HL-60 (cell line): ENCODE measurements at regions not wholly inside any gene's neighbourhood (a gene's known extent, or its start where the extent isn't known, plus 50 kb on each side); places are given as distances from the start of the nearest gene placed in this dataset.

Experiments
- DNase-seq, 2 experiments: peaks; one replicate each; pipeline ENCODE4 v3.0.0-alpha.2; 2010 to 2020; ENCODE audit warnings: low read depth in 1 of 2, low spot score in 1 of 2
- H3K27ac ChIP-seq: fragments of 250-450 bp; sonication (Bioruptor Pico); replicated peaks from 2 replicates; pipeline ENCODE4 v1.5.1; 2020; ENCODE audit warnings: mild to moderate bottlenecking, moderate library complexity
- H3K27me3 ChIP-seq: fragments of 250-450 bp; sonication (Bioruptor Pico); 2 replicates; pipeline ENCODE4 v1.5.1; 2021; ENCODE audit warnings: mild to moderate bottlenecking, moderate library complexity; ENCODE audit not compliant: insufficient read depth, poor library complexity, severe bottlenecking
- H3K4me3 ChIP-seq: replicated peaks from 2 replicates; pipeline ENCODE4 v1.5.1; 2011; ENCODE audit warnings: mild to moderate bottlenecking, control low read depth, low read length; ENCODE audit not compliant: insufficient read depth
- CTCF ChIP-seq: IDR thresholded peaks from one replicate; pipeline ENCODE4 v1.5.1; 2011; ENCODE audit warnings: low read length, control low read depth, inconsistent platforms; ENCODE audit not compliant: insufficient read depth
- GABPA ChIP-seq: IDR thresholded peaks from 2 replicates; pipeline ENCODE4 v1.6.1; 2012; ENCODE audit warnings: low read depth
- POLR2AphosphoS5 ChIP-seq: IDR thresholded peaks from 2 replicates; pipeline ENCODE4 v1.6.1; 2012; ENCODE audit warnings: low read depth
- REST ChIP-seq: IDR thresholded peaks from 2 replicates; pipeline ENCODE4 v1.6.1; 2012; ENCODE audit warnings: low read depth; ENCODE audit not compliant: insufficient replicate concordance
- SPI1 ChIP-seq: IDR thresholded peaks from 2 replicates; pipeline ENCODE4 v1.6.1; 2012; ENCODE audit warnings: low read depth, mild to moderate bottlenecking, borderline replicate concordance

GRCh38 chr7:45985902-45986301 lies 64.8 kb upstream of the IGFBP3 start:
- Histone ChIP-seq H3K4me3 (no peak overlapping the region), H3K27ac (no peak overlapping the region), H3K27me3 (no peaks in the 10 kb centered on the region)
- no peak for TF ChIP-seq GABPA
- DNase-seq: no peak

GRCh38 chr7:45984386-45985295 lies 63.6 kb upstream of the IGFBP3 start:
- Histone ChIP-seq H3K4me3 (no peak overlapping the region), H3K27me3 (no peaks in the 10 kb centered on the region), H3K27ac (no peak overlapping the region)
- DNase-seq: no peak
- no peak for TF ChIP-seq CTCF
- TF ChIP-seq GABPA: no peak

- no peak overlapping the region for H3K4me3 ChIP-seq
- no peak for TF ChIP-seq POLR2AphosphoS5
- no peak for TF ChIP-seq SPI1
- TF ChIP-seq REST: no peak
- no peak for TF ChIP-seq GABPA
- no peak for TF ChIP-seq CTCF
- H3K27me3 ChIP-seq: no peaks in the 10 kb centered on the region
- no peak for DNase-seq
- H3K27ac ChIP-seq: no peak overlapping the region
Observed at GRCh38 chr7:45983720-45984255, 62.7 kb upstream of the IGFBP3 start.

- no peaks in the 10 kb centered on the region for H3K27me3 ChIP-seq
- H3K27ac ChIP-seq: no peak overlapping the region
- H3K4me3 ChIP-seq: no peak overlapping the region
- TF ChIP-seq SPI1 (no peak), REST (no peak), CTCF (no peak), GABPA (no peak), POLR2AphosphoS5 (no peak)
- DNase-seq: no peak
Observed at GRCh38 chr7:45982907-45983719, 62.0 kb upstream of the IGFBP3 start.
